ENCODE measurements at regions not wholly inside any gene's neighbourhood (a gene's known extent, or its start where the extent isn't known, plus 50 kb on each side); places are given as distances from the start of the nearest gene placed in this dataset.

DNA sequence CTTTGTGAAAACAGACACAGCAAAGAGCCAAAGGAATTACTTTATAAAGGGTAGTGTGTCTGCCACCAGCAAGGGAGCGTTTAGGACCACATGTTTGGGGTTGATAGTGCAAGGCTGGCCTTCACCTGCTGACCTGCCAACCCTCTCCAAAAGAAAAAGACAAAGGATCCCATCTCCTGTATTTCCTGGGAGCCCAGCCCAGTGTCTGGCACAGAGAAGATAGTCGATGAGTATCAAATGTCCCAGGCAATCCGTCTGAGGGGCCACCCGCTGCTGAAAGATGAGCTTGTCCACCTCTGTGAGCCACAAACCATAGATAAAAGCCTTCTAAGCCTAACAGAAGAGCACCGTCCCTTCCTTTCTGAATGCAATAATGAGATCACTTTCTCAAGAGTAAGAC lies 154.8 kb upstream of the CTNNB1 start:
- TF ChIP-seq, protein P1, sequence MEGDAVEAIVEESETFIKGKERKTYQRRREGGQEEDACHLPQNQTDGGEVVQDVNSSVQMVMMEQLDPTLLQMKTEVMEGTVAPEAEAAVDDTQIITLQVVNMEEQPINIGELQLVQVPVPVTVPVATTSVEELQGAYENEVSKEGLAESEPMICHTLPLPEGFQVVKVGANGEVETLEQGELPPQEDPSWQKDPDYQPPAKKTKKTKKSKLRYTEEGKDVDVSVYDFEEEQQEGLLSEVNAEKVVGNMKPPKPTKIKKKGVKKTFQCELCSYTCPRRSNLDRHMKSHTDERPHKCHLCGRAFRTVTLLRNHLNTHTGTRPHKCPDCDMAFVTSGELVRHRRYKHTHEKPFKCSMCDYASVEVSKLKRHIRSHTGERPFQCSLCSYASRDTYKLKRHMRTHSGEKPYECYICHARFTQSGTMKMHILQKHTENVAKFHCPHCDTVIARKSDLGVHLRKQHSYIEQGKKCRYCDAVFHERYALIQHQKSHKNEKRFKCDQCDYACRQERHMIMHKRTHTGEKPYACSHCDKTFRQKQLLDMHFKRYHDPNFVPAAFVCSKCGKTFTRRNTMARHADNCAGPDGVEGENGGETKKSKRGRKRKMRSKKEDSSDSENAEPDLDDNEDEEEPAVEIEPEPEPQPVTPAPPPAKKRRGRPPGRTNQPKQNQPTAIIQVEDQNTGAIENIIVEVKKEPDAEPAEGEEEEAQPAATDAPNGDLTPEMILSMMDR (IDR thresholded peaks at IDR 0.05; ENCODE audit: insufficient read depth, low read depth, low read length) = no peak
- no peak for TF ChIP-seq EZH2 (IDR thresholded peaks at IDR 0.05; ENCODE audit: insufficient read depth, low read length)
